ENCODE measurements at regions not wholly inside any gene's neighbourhood (a gene's known extent, or its start where the extent isn't known, plus 50 kb on each side); places are given as distances from the start of the nearest gene placed in this dataset.

GRCh38 chr5:121581588-121581987 lies 270.1 kb upstream of the FTMT start:
- TF ChIP-seq POLR2A (IDR thresholded peaks at IDR 0.05) (no peak), CTCF (IDR thresholded peaks at IDR 0.05) (no peak), EP300 (IDR thresholded peaks at IDR 0.05) (no peak), POLR2AphosphoS5 (IDR thresholded peaks at IDR 0.05) (no peak)
- Histone ChIP-seq H3K4me3 (no peak overlapping the region), H3K9me3 (no peaks in the 10 kb centered on the region), H3K27me3 (no peaks in the 10 kb centered on the region), H3K4me1 (no peaks in the 10 kb centered on the region), H3K27ac (no peak overlapping the region), H3K36me3 (no peaks in the 10 kb centered on the region)
- no peak for DNase-seq
- intact Hi-C loops (cut with DNase I; ENCODE audit: low total_unique reads) = no loop called here
- 79 to 92% (median 92%) methylated on average over 2 of the region's 2 CpGs for WGBS, 5 donors

- Histone ChIP-seq H3K4me1 (no peaks in the 10 kb centered on the region), H3K36me3 (no peaks in the 10 kb centered on the region), H3K27ac (no peak overlapping the region), H3K9me3 (peaks cover 4 to 36% (median 21%) of the 10 kb centered on the region in 4 donors), H3K4me3 (no peak overlapping the region), H3K27me3 (no peaks in the 10 kb centered on the region)
- intact Hi-C loops (cut with DNase I; ENCODE audit: low total_unique reads) = no loop called here
- WGBS, 5 donors = 89 to 95% (median 92%) methylated on average over 3 of the region's 3 CpGs
- no peak for DNase-seq
- TF ChIP-seq POLR2AphosphoS5 (IDR thresholded peaks at IDR 0.05) = no peak
- TF ChIP-seq CTCF (IDR thresholded peaks at IDR 0.05) = no peak
- no peak for TF ChIP-seq POLR2A (IDR thresholded peaks at IDR 0.05)
- TF ChIP-seq EP300 (IDR thresholded peaks at IDR 0.05) = no peak
Measured at GRCh38 chr5:121596882-121597281, 254.8 kb upstream of the FTMT start.

GRCh38 chr5:121608826-121609225 lies 242.9 kb upstream of the FTMT start:
- TF ChIP-seq CTCF (IDR thresholded peaks at IDR 0.05) (no peak), POLR2A (IDR thresholded peaks at IDR 0.05) (no peak)
- Histone ChIP-seq H3K4me3 (no peak overlapping the region), H3K9me3 (peaks cover 0 to 8% (median 0%) of the 10 kb centered on the region in 4 donors), H3K27ac (no peak overlapping the region), H3K36me3 (no peaks in the 10 kb centered on the region), H3K27me3 (no peaks in the 10 kb centered on the region), H3K4me1 (no peaks in the 10 kb centered on the region)
- intact Hi-C loops (cut with DNase I; ENCODE audit: low total_unique reads) = no loop called here
- WGBS, 5 donors = 69 to 83% (median 76%) methylated on average over 2 of the region's 2 CpGs
- DNase-seq = no peak

- intact Hi-C loops (cut with DNase I; ENCODE audit: low total_unique reads) = no loop called here
- WGBS, 5 donors = 67 to 80% (median 74%) methylated on average over 2 of the region's 2 CpGs
- no peaks in the 10 kb centered on the region for H3K9me3 ChIP-seq
- no peaks in the 10 kb centered on the region for H3K27me3 ChIP-seq
- no peak for DNase-seq
- TF ChIP-seq EP300 (IDR thresholded peaks at IDR 0.05) = no peak
- H3K4me1 ChIP-seq = no peaks in the 10 kb centered on the region
- H3K4me3 ChIP-seq = no peak overlapping the region
- no peaks in the 10 kb centered on the region for H3K36me3 ChIP-seq
- no peak overlapping the region for H3K27ac ChIP-seq
Measured at GRCh38 chr5:121624035-121624434, 227.6 kb upstream of the FTMT start.

- intact Hi-C loops (cut with DNase I; ENCODE audit: low total_unique reads) = no loop called here
- TF ChIP-seq POLR2AphosphoS5 (IDR thresholded peaks at IDR 0.05) (no peak), EP300 (IDR thresholded peaks at IDR 0.05) (no peak), POLR2A (IDR thresholded peaks at IDR 0.05) (no peak), CTCF (IDR thresholded peaks at IDR 0.05) (no peak)
- Histone ChIP-seq H3K27me3 (no peaks in the 10 kb centered on the region), H3K4me1 (no peaks in the 10 kb centered on the region), H3K4me3 (no peak overlapping the region), H3K27ac (no peak overlapping the region), H3K36me3 (no peaks in the 10 kb centered on the region), H3K9me3 (no peaks in the 10 kb centered on the region)
- DNase-seq = no peak
- 59 to 72% (median 62%) methylated on average over 3 of the region's 3 CpGs for WGBS, 5 donors
Measured at GRCh38 chr5:121628783-121629182, 222.9 kb upstream of the FTMT start.
